GM12892 (cell line): ENCODE measurements at regions not wholly inside any gene's neighbourhood (a gene's known extent, or its start where the extent isn't known, plus 50 kb on each side); places are given as distances from the start of the nearest gene placed in this dataset.

Experiments used
- POLR2A ChIP-seq: IDR thresholded peaks from 2 replicates; pipeline ENCODE4 v1.6.1; 2011; ENCODE audit warnings: low read depth, low read length, control low read depth
- POLR2AphosphoS5 ChIP-seq: IDR thresholded peaks from 2 replicates; pipeline ENCODE4 v1.6.1; 2011; ENCODE audit warnings: low read depth, low read length, control low read depth
- TAF1 ChIP-seq: IDR thresholded peaks from 2 replicates; pipeline ENCODE4 v1.6.1; 2011; ENCODE audit warnings: low read depth, mild to moderate bottlenecking, control low read depth, low read length, borderline replicate concordance

- TF ChIP-seq POLR2A (no peak), TAF1 (no peak), POLR2AphosphoS5 (no peak)
Measured at GRCh38 chr5:88140396-88140855, 128.2 kb downstream of the TMEM161B start.
